Breast epithelium (tissue), 4 donors: ENCODE measurements at regions not wholly inside any gene's neighbourhood (a gene's known extent, or its start where the extent isn't known, plus 50 kb on each side); places are given as distances from the start of the nearest gene placed in this dataset.

ENCODE experiments used
- DNase-seq, 2 donors: peaks; one replicate each; pipeline ENCODE4 v3.0.0-alpha.2; 2019; ENCODE audit warnings: low spot score in 2 of 2
- H3K27ac ChIP-seq, 2 donors: fragments of 200-600 bp; sonication (generic) in 1 of 2; one replicate each; pipeline ENCODE4 v1.5.1; 2016 to 2019; ENCODE audit warnings: mild to moderate bottlenecking in 1 of 2
- H3K27me3 ChIP-seq, 2 donors: fragments of 200-600 bp; sonication (generic) in 1 of 2; one replicate each; pipeline versions ENCODE4 v1.5.1 to v1.6.0; 2017 to 2019; ENCODE audit warnings: control low read depth in 1 of 2, mild to moderate bottlenecking in 1 of 2
- H3K36me3 ChIP-seq: fragments of 200-600 bp; one replicate; pipeline ENCODE4 v1.5.1; 2019
- H3K4me1 ChIP-seq, 2 donors: fragments of 200-600 bp; sonication (generic); one replicate each; pipeline ENCODE4 v1.5.1; 2016 to 2019; ENCODE audit warnings: control low read depth in 1 of 2
- H3K4me3 ChIP-seq, 3 donors: fragments of 200-600 bp; sonication (generic); 1 replicate in 2 of 3; 2 replicates in 1 of 3; pipeline ENCODE4 v1.5.1; 2016 to 2019; ENCODE audit warnings: mild to moderate bottlenecking in 3 of 3, moderate library complexity in 2 of 3
- H3K9me3 ChIP-seq, 2 donors: fragments of 200-600 bp; sonication (generic) in 1 of 2; one replicate each; pipeline ENCODE4 v1.5.1; 2016 to 2019; ENCODE audit warnings: control low read depth in 1 of 2
- CTCF ChIP-seq, 3 donors: fragments of 450-650 bp; IDR thresholded peaks; one replicate each; pipeline ENCODE4 v1.5.1; 2016 to 2017; ENCODE audit warnings: antibody characterized with exemption in 3 of 3, mild to moderate bottlenecking in 3 of 3, moderate library complexity in 3 of 3
- POLR2A ChIP-seq: fragments of 450-650 bp; IDR thresholded peaks from one replicate; pipeline ENCODE4 v1.6.1; 2016; ENCODE audit warnings: antibody characterized with exemption, mild to moderate bottlenecking, moderate library complexity
- POLR2AphosphoS5 ChIP-seq, 3 donors: sonication (generic); formaldehyde crosslinking; IDR thresholded peaks; one replicate each; pipeline ENCODE4 v1.6.1; 2017; ENCODE audit warnings: antibody characterized with exemption in 3 of 3
- intact Hi-C: fragments of 100-400 bp; cut with DNase I; formaldehyde crosslinking; loops from one replicate; pipeline ENCODE4 v1.15.1; 2023; ENCODE audit warnings: low total_unique reads

- Histone ChIP-seq H3K4me1 (no peaks in the 10 kb centered on the region), H3K4me3 (no peak overlapping the region), H3K9me3 (no peaks in the 10 kb centered on the region), H3K27ac (no peak overlapping the region), H3K36me3 (no peaks in the 10 kb centered on the region), H3K27me3 (no peaks in the 10 kb centered on the region)
- intact Hi-C loops = no loop called here
- no peak for DNase-seq
- no peak for TF ChIP-seq POLR2AphosphoS5 (IDR thresholded peaks at IDR 0.05)
- no peak for TF ChIP-seq POLR2A
- TF ChIP-seq CTCF (IDR thresholded peaks at IDR 0.05) = no peak
Measured at GRCh38 chr14:58899317-58899713, 261.6 kb downstream of the DACT1 start.

GRCh38 chr14:58901826-58902225 lies 264.1 kb downstream of the DACT1 start:
- Histone ChIP-seq H3K9me3 (no peaks in the 10 kb centered on the region), H3K27ac (no peak overlapping the region), H3K4me1 (no peaks in the 10 kb centered on the region), H3K36me3 (no peaks in the 10 kb centered on the region), H3K27me3 (no peaks in the 10 kb centered on the region), H3K4me3 (no peak overlapping the region)
- intact Hi-C loops = no loop called here
- no peak for DNase-seq
- no peak for TF ChIP-seq CTCF (IDR thresholded peaks at IDR 0.05)
- TF ChIP-seq POLR2AphosphoS5 (IDR thresholded peaks at IDR 0.05) = no peak

GRCh38 chr14:58904776-58905175 lies 267.0 kb downstream of the DACT1 start:
- intact Hi-C loops = no loop called here
- H3K27me3 ChIP-seq = no peaks in the 10 kb centered on the region
- TF ChIP-seq POLR2A (no peak), POLR2AphosphoS5 (IDR thresholded peaks at IDR 0.05) (no peak), CTCF (IDR thresholded peaks at IDR 0.05) (no peak)

GRCh38 chr14:58907803-58908202 lies 270.0 kb downstream of the DACT1 start:
- Histone ChIP-seq H3K27me3 (no peaks in the 10 kb centered on the region), H3K4me1 (no peaks in the 10 kb centered on the region), H3K36me3 (no peaks in the 10 kb centered on the region), H3K9me3 (no peaks in the 10 kb centered on the region), H3K27ac (no peak overlapping the region), H3K4me3 (no peak overlapping the region)
- TF ChIP-seq POLR2AphosphoS5 (IDR thresholded peaks at IDR 0.05) = no peak
- no peak for TF ChIP-seq CTCF (IDR thresholded peaks at IDR 0.05)
- TF ChIP-seq POLR2A = no peak
- DNase-seq = no peak
- intact Hi-C loops = no loop called here

More at GRCh38 chr14:58904776-58905175, 267.0 kb downstream of the DACT1 start:
- no peaks in the 10 kb centered on the region for H3K9me3 ChIP-seq
- no peaks in the 10 kb centered on the region for H3K4me1 ChIP-seq
- DNase-seq = no peak
- H3K4me3 ChIP-seq = no peak overlapping the region
- H3K27ac ChIP-seq = no peak overlapping the region
- no peaks in the 10 kb centered on the region for H3K36me3 ChIP-seq

GRCh38 chr14:58912287-58912686 lies 274.5 kb downstream of the DACT1 start:
- H3K27ac ChIP-seq = no peak overlapping the region
- TF ChIP-seq POLR2AphosphoS5 (IDR thresholded peaks at IDR 0.05) (no peak), POLR2A (no peak), CTCF (IDR thresholded peaks at IDR 0.05) (no peak)
- no peak overlapping the region for H3K4me3 ChIP-seq
- no peaks in the 10 kb centered on the region for H3K27me3 ChIP-seq
- H3K4me1 ChIP-seq = no peaks in the 10 kb centered on the region
- H3K9me3 ChIP-seq = no peaks in the 10 kb centered on the region
- H3K36me3 ChIP-seq = no peaks in the 10 kb centered on the region
- intact Hi-C loops = no loop called here
- DNase-seq = no peak
